ENCODE measurements at regions not wholly inside any gene's neighbourhood (a gene's known extent, or its start where the extent isn't known, plus 50 kb on each side); places are given as distances from the start of the nearest gene placed in this dataset.
A peak's percentile ranks its signal among the peaks of the same experiment; 100 is the strongest.

DNA sequence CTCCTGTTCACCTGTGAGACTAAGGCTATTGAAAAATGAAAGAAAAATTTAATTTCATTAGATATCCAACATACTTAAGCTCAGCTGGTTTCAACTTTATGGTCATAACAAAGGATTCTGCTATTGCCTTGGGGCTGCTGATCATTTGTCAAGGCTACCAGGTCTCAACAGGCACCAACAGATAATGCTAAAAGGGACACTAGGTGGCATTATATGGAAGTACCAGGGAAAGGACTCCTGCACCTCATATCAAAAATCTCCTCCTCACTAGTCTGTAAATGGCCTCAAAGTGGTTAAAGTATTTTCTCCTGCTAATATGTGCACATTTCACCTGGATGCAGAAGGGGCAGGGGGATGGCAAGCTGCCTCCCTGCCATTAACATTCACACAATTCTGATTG is 167.9 kb upstream of the REG3A start:
- no peak for DNase-seq

DNA sequence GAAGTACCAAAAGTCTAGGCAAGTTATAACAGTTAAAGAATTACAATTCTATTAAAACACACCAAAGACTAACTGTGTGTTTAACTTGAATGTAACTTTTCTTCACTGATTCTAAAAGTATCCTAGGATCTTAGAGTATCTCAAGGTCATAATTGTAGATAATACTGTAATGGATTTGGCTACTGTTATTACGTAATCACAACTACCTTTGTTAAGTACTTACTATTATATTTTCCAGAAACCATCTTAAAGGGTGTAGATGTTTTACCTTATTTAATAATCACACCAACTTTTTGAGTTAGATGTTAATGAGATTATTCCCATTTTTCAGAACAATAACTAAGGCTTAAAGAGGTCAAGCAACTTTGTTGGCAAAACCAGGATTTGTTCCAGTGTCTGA is 161.3 kb upstream of the REG3A start:
- DNase-seq = no peak

DNA sequence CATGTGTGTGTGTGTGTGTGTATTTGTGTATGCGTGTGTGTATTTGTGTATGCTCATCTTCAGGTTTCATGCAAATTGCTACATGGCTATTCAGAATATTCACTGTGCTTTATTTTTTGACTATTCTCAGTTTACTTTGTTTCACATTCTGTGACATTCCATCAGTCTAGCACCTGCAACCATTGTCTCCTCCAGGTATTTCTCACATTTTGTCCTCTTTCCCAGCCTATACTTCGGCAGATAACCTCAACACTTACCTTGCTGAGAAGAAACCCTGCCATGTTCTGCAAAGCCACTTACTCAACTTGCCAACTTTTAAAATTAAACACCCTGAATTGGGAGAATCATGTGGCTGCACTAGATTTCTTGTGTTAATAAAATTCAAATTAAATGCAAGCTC is 135.4 kb upstream of the REG3A start:
- DNase-seq = no peak

DNA sequence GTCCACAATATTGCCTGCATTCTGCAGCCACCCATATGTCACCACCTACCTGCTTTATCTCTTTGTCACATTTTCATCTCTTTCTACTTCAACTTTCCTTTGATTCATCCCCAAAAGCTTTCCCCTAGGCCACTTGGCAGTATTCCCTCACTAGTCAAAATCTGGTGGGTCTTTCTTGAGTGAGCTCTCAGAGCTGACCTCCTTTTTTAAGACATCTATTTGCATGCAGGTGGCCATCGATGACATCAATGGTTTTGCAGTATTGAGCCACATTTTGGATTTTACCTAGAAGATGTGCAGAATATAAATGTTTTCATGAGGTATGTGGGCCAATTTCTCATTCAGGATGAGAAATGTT is 133.4 kb upstream of the REG3A start:
- no peak for DNase-seq

DNA sequence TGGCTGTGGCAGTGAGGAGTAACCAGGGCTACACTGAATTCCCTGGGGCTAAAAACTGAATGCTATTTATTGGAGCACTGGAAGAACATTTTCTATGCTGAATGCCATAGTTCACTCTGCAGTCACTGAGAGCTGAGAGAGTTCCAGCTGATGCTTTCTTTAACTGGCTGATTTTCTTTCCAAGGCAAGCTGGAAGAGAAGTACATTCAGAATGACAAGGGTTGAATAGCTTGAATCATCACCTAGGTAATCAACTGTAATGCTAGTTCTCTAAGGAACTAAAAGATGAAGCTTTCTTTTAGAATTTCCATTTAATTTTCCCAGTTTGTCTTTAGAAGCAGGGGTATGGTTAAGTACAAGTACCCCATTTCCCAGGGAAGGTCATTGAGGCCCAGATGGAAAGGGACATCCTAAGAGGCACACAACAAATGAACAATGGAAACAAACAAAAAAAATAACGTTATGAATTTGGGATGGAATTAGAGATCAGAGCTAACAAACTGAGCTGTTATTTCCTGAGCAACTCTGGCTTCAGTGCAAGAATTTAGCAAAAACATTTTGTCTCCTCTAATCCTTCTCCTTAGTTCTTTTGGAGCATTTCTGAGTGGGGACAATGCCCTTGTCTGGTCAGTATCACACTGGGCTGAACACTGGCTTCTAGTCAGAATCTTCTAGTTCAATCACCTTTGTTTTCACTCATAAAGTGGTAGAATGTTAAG is 132.8 kb upstream of the REG3A start:
- no peak for DNase-seq

DNA sequence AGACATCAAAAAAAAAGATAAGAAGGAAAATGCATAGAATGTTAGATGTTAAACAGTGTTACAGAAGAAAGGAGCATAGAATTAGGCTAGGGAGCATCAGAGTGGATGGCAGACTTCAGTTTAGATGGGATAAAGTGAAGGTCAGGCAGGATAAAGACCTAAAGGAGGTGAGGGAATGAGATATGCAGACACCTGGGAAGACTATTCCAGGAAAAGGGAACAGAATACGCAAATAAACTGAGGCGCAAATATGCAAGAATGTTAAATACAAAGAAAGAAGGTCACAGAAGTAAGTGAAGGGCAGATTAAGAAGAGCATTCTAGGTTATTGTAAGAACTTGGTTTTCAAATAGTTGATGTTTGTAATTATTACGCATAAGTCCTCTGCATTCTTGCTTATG is 116.3 kb upstream of the REG3A start:
- DNase-seq = no peak

DNA sequence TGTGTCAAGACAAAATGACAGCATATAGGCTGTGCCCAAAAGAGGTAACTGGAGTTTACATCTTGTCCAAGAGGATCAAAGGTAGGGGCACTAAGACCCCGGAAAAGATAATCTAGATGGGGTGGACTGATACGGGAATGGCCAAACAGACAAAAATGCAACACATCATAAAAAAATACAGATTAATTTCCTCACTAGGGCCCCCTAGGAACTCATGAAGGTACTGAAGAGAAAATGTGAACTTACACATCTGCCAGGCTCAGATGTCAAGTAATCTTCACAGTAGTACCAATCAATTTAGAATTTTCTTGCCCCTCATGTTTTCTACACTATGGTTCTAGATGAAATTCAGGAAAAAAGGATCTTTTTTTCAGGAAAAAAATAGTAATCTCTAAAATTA is 115.6 kb upstream of the REG3A start:
- no peak for DNase-seq

DNA sequence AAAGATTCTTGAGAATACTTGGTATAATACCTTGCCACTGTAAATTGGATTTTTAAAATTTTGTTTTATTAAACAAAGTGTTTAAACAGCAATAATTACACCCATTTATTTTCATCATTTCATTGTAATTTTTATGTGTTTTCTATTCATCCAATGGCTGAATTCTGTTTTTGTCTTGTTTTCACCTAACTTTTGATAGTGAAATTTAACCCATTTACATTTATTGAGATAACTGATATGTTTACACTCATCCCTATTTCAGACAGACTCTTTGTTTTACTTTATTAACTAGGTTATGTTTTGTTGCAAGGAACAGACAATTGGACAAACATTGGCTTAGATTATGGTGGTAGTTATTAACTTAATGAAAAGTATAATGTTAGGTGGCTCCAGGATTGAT is 113.1 kb upstream of the REG3A start:
- no peak for DNase-seq

DNA sequence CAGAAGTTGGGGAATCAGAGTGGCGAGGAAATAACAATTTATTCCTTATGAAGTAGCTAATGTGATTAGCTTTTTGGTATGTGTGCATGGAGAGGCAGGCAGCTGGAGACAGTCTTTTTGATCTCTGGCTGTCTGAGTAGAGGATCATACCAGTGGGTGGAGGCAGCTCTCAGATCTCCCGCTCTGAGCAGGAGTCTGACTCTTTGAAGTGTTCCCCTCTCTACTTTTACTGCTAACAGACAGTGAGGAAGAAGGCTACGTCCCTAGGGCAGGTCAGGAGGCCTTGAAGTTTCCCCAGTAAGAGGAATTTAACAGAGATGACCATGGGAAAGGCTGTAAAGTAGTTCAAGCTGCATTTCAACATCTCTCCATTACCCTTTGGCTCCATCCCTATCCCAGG is 111.9 kb upstream of the REG3A start:
- DNase-seq = no peak

DNA sequence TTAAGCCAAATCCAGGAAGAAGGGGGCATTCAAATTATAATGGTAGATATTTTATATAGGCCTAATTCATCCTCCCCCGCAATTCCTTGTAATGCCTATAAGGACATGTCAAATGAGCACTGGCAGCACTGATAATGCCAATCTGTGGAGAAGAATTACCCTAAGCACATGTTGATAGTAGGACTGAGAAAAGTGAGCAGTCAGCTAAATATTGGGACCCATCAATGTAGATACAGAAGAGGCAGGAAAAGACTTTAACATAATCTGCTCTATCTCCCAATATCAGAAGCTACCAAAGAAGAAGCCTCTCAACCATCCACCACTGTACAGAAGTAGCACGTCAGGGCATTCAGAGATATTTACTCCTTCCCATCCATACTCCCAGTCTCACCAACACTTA is 101.3 kb upstream of the REG3A start:
- no peak for DNase-seq

DNA sequence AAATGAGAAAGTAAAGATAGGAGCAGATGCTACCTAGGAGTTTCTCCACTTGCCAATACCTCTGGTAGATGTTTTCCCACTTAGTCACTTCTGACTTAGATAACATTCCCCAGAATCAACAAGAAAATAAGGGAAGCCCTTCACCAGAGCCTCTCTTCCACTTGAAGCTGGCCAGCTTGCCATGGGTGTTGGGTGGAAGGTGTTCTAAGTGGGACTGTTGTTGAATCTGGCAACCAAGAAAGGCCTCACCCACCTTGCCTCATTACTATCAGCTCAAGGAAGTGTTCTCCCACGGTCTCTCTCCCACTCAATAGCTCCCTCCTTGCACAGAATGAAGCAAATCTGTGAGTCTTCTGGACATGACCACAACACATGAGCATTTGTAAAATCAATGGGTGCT is 100.4 kb upstream of the REG3A start:
- DNase-seq = no peak

DNA sequence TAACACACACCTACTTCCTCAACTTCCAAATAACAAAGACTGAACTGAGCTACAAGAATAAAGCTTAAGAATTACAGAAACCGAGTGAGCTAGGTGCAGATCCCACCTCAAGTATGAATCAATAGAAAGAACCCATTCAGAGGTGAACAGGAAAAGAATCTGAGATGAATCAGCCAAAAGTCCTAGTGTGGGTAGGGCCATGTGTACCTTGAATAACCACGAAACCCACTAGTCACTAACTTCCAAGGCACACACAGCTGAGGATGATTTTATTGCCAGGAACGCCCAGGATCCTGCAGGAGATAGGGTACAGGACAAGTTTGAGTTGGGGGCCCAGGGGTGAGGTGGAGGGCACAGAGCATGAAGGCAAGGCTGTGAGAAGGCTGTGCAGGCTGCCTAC is 99.7 kb upstream of the REG3A start:
- no peak for DNase-seq

DNA sequence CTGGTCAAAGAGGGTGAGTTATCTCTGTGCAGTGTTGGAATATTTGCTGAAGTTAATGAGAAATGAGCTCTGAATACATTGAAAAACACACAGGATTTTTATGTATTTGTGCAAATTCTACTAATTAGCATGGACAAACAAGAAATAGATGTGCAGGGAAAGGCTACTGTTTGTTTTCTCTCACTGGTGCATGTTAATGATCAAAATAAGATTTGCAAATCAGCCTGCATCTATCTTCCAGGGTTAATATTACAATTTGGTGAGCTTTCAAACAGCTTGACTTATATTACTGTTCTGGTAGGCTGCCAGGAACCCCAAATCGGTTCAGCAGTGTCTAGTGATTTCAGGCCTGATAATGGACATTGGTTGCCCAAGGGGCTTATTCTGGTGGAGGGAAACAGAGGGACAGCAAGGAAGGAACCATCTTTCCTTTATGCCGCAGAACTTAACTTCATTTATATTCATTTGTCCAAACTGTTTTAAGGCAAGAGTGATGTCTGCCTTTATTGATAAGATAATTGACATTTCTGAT is 93.8 kb upstream of the REG3A start:
- no peak for DNase-seq

DNA sequence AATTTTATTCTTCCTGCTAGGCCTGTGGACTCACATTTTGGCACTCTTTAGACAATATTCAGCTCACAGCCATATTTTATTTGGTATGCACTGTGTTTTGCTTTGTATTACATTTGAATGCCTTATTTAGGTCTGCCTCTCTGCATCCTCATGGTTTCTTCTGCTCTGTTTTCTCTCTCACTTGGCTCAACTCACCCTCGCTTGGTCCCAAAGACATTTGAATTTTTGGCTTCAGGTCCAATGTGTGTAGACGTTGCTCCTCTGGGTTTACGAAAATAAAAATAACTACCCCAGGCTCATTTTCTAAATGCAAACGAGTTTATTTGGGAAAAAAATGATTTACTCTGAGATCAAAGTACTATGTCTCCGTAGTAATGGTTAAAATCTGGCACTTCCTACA is 91.1 kb upstream of the REG3A start:
- DNase-seq = no peak

DNA sequence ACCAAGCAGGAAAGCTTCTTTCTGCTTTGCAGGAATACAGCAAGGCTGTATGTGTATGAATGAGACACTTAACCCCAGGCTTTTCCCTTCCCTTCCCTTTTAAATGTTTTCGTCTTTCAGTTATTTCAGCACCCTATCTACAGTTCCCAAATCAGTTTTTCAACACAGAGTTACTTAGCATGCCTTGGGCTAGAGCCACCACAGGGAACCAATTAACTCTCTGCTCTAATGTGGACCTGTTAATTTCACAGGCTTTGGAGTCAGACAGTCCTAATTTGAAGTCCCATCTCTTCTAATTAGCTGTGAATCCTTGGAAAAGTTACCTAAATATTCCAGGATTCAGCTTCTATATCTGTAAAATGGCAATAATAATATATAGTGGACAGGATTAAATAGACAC is 89.2 kb upstream of the REG3A start:
- no peak for DNase-seq

DNA sequence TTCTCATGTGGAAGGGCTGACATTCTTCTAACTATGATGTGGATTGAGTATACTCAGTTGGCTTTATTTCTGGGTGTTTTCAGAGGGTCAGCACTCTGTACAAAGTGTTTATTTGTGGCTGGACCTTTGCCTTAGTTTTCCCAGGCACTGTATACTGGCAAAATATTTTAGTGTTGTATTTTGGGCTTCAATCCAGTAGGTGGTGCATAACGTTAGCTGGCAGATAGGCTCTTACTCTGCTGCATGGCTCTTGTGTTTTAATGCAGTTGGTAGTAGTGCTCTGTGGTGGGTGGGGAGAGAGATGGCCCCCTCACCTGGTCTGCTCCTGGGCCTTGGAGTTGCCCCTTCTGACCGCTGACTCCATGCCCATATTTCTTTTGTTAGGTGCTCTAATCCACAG is 75.6 kb upstream of the REG3A start:
- DNase-seq = no peak

DNA sequence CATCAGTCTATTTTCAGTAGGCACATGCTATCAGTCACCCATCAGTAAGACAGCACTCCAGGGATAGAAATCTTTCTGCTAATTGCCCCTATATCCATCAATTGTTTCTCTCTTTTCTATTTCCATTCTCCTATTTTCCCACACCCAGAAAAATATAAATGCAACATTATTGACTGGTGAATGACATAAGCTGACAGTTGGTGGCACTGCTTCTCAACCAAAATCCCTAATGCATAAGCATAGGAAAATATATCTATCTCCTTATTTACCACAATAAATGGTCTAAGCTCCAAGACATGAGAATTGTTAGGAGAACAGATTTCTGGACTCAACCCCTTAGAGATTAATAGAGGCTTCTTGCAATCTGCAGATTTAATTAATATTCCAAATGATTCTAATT is 64.0 kb upstream of the REG3A start:
- DNase-seq = no peak

DNA sequence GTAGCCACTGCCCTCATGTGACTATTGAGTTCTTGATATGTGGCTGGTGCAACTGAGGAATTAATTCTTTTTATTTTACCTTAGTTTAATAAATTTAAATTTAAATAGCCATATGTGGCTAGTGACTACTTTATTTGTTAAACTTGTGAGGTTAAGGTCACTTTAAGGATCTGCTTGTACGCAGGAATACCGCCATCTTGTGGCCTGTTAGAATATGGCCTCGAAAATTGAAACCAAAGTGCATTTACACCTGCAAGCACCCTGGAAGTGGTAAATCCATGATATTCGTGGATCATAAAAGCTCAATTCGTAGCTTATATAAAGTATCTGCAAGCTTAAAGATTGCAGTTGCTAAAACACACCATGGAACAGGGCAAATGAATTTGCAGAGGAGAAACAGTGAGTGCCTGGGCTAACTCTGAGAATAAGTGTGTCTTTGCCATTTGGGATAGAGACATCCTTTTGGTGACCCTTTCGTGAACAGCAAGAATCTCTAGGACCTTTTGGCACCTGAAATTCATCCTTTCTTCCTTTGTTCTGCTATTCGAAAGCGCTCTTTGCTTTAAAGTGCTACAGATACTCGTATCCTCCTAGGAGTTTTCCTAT is 59.9 kb upstream of the REG3A start:
- DNase-seq = peak; percentile 24

DNA sequence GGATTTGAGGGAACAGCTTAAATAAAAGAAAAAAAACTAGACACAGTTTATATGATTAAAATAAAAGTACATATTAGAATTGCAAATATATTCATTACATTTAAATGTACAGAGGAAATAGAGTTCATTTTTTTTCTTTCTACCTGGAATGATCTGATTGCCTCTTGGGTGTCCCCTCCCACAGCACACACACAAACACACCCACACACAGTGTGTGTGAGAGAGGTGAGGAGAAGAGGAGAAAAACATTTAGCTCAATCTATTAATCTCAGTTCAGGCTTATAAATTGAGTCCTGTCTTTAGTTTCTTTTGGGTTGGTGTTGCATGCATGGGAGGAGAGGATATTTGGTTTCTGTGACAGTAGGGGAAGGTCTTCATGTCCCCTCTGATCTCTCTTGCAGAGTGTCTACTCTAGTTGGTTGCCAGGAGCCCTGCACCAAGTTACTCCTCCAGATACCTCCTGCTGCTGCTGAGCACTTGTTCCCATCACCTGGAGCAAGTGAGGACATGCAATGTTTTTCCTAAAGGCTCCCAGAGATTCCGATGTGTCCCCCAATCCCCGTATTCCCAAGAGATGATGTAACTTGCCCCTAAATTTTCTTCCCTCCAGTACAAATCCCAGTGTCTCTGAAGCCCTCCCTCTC is 50.8 kb upstream of the REG3A start:
- DNase-seq = no peak

Data from skin of body (tissue), 1 donor.